Neural progenitor cell (in vitro differentiated cells): ENCODE measurements at regions not wholly inside any gene's neighbourhood (a gene's known extent, or its start where the extent isn't known, plus 50 kb on each side); places are given as distances from the start of the nearest gene placed in this dataset.

Experiments used
- DNase-seq: peaks from one replicate; pipeline ENCODE4 v3.0.0-alpha.2; 2016; ENCODE audit warnings: low spot score
- H2AFZ ChIP-seq: fragments of 200-600 bp; sonication (generic); replicated peaks from 2 replicates; pipeline ENCODE4 v1.6.1; 2016; ENCODE audit warnings: antibody characterized with exemption
- H3F3A ChIP-seq: fragments of 200-600 bp; sonication (generic); 2 replicates; pipeline ENCODE4 v1.6.1; 2016; ENCODE audit warnings: antibody characterized with exemption, low read depth
- H3K27ac ChIP-seq: fragments of 200-600 bp; sonication (generic); 2 replicates; pipeline ENCODE4 v1.5.1; 2016; ENCODE audit warnings: mild to moderate bottlenecking
- H3K27me3 ChIP-seq: fragments of 200-600 bp; sonication (generic); 2 replicates; pipeline ENCODE4 v1.6.1; 2016; ENCODE audit warnings: mild to moderate bottlenecking, moderate library complexity
- H3K36me3 ChIP-seq: fragments of 200-600 bp; sonication (generic); 2 replicates; pipeline ENCODE4 v1.5.1; 2016
- H3K4me1 ChIP-seq: fragments of 200-600 bp; sonication (generic); 2 replicates; pipeline ENCODE4 v1.6.1; 2016; ENCODE audit warnings: mixed run types
- H3K4me2 ChIP-seq: fragments of 200-600 bp; sonication (generic); 2 replicates; pipeline ENCODE4 v1.6.1; 2016
- H3K4me3 ChIP-seq: fragments of 200-600 bp; sonication (generic); 2 replicates; pipeline ENCODE4 v1.5.1; 2016
- H3K79me2 ChIP-seq: fragments of 200-600 bp; sonication (generic); 2 replicates; pipeline ENCODE4 v1.6.1; 2016; ENCODE audit warnings: low read depth
- H3K9ac ChIP-seq: fragments of 200-600 bp; sonication (generic); 2 replicates; pipeline ENCODE4 v1.6.1; 2016
- H3K9me3 ChIP-seq: fragments of 200-600 bp; sonication (generic); 2 replicates; pipeline ENCODE4 v1.5.1; 2016; ENCODE audit warnings: low read depth
- H4K20me1 ChIP-seq: fragments of 200-600 bp; sonication (generic); 2 replicates; pipeline ENCODE4 v1.6.1; 2016; ENCODE audit warnings: low read depth
- H3K27ac Mint-ChIP-seq: 3 replicates; pipeline ENCODE4 v1.8.0; 2021; ENCODE audit warnings: mixed read lengths
- H3K27me3 Mint-ChIP-seq: 2 replicates; pipeline ENCODE4 v1.8.0; 2022; ENCODE audit warnings: low read depth, mild to moderate bottlenecking, inconsistent platforms, moderate library complexity, mixed read lengths; ENCODE audit not compliant: insufficient read depth
- H3K36me3 Mint-ChIP-seq: 3 replicates; pipeline ENCODE4 v1.8.0; 2021; ENCODE audit warnings: mixed read lengths
- H3K4me1 Mint-ChIP-seq: 3 replicates; pipeline ENCODE4 v1.8.0; 2021; ENCODE audit warnings: mixed read lengths
- H3K4me3 Mint-ChIP-seq: 3 replicates; pipeline ENCODE4 v1.8.0; 2021; ENCODE audit warnings: mild to moderate bottlenecking, moderate library complexity, mixed read lengths
- H3K9me3 Mint-ChIP-seq: 3 replicates; pipeline ENCODE4 v1.8.0; 2020; ENCODE audit warnings: mixed read lengths
- EZH2 ChIP-seq: fragments of 200-600 bp; sonication (generic); IDR thresholded peaks from 2 replicates; pipeline ENCODE4 v1.6.1; 2017; ENCODE audit warnings: antibody characterized with exemption, mild to moderate bottlenecking, moderate library complexity
- EZH2phosphoT487 ChIP-seq: fragments of 200-600 bp; sonication (generic); IDR thresholded peaks from 2 replicates; pipeline ENCODE4 v1.6.1; 2017; ENCODE audit warnings: antibody characterized with exemption
- TF ChIP-seq, protein P1 (sequence below): fragments of 200-600 bp; sonication (generic); IDR thresholded peaks from 2 replicates; pipeline ENCODE4 v1.5.1; 2017; ENCODE audit warnings: antibody characterized with exemption, mild to moderate bottlenecking

DNA sequence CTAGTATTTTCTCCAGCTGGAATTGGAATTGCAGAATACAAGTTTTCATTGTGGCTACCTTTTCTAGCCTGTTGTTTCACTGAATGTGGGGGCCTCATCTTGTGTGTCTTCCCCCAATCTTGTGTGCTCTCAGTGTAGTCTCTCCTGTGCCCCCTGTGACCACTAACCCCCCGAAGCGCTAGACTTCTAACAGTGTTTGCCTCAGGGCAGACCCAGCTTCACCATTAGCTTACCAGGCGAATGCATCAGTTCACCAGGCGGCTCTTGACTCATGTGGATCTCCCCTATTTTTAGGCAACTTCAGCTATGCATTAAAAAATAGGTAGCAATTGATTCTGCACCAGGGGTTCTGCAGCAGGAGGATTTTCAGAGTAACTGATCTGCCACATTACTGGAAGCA is 376.2 kb upstream of the MEIS1 start:
- Histone ChIP-seq H3K9me3 (no peaks in the 10 kb centered on the region), H3K4me3 (no peak overlapping the region), H3K36me3 (no peaks in the 10 kb centered on the region), H3F3A (no peaks in the 10 kb centered on the region), H3K27ac (no peak overlapping the region), H3K4me1 (peaks cover 5% of the 10 kb centered on the region), H3K79me2 (no peaks in the 10 kb centered on the region), H4K20me1 (no peaks in the 10 kb centered on the region), H3K27me3 (no peaks in the 10 kb centered on the region), H2AFZ (peak overlapping the region; percentile 23), H3K9ac (no peak overlapping the region), H3K4me2 (no peak overlapping the region)
- no peak overlapping the region for H3K4me3 Mint-ChIP-seq
- H3K9me3 Mint-ChIP-seq: no peaks in the 10 kb centered on the region
- peaks cover 8% of the 10 kb centered on the region for H3K4me1 Mint-ChIP-seq
- peaks cover 5% of the 10 kb centered on the region for H3K27me3 Mint-ChIP-seq
- H3K27ac Mint-ChIP-seq: no peak overlapping the region
- TF ChIP-seq EZH2 (no peak), EZH2phosphoT487 (no peak)
- TF ChIP-seq, protein P1, sequence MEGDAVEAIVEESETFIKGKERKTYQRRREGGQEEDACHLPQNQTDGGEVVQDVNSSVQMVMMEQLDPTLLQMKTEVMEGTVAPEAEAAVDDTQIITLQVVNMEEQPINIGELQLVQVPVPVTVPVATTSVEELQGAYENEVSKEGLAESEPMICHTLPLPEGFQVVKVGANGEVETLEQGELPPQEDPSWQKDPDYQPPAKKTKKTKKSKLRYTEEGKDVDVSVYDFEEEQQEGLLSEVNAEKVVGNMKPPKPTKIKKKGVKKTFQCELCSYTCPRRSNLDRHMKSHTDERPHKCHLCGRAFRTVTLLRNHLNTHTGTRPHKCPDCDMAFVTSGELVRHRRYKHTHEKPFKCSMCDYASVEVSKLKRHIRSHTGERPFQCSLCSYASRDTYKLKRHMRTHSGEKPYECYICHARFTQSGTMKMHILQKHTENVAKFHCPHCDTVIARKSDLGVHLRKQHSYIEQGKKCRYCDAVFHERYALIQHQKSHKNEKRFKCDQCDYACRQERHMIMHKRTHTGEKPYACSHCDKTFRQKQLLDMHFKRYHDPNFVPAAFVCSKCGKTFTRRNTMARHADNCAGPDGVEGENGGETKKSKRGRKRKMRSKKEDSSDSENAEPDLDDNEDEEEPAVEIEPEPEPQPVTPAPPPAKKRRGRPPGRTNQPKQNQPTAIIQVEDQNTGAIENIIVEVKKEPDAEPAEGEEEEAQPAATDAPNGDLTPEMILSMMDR: no peak
- no peaks in the 10 kb centered on the region for H3K36me3 Mint-ChIP-seq
- DNase-seq: no peak

DNA sequence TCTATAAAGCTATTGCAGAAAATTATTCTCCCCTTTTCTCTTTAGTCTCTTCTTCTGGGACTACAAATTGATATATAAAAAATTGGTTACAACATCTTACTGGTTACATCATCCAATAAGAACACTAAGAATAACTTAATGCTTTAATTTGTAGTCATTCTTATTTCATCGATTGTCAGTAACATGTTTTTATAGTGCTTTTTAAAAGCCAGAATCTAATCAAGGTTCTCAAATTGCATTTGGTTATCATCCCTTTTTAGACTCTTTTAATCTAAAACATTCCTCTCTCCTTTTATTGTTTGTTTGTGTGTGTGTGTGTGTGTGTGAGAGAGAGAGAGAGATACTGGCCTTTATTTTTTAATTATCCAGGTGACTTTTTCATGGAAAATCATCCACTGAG is 377.1 kb upstream of the MEIS1 start:
- Histone ChIP-seq H3K4me3 (no peak overlapping the region), H3K4me1 (peaks cover 5% of the 10 kb centered on the region), H4K20me1 (no peaks in the 10 kb centered on the region), H3K36me3 (no peaks in the 10 kb centered on the region), H3K9ac (no peak overlapping the region), H3K79me2 (no peaks in the 10 kb centered on the region), H3K4me2 (no peak overlapping the region), H2AFZ (no peak overlapping the region), H3F3A (no peaks in the 10 kb centered on the region), H3K9me3 (no peaks in the 10 kb centered on the region), H3K27ac (no peak overlapping the region), H3K27me3 (no peaks in the 10 kb centered on the region)
- peak overlapping the region; percentile 78 for H3K27ac Mint-ChIP-seq
- H3K9me3 Mint-ChIP-seq: no peaks in the 10 kb centered on the region
- peaks cover 3% of the 10 kb centered on the region for H3K27me3 Mint-ChIP-seq
- H3K36me3 Mint-ChIP-seq: no peaks in the 10 kb centered on the region
- TF ChIP-seq EZH2phosphoT487 (no peak), EZH2 (no peak)
- TF ChIP-seq, protein P1: no peak
- peaks cover 8% of the 10 kb centered on the region for H3K4me1 Mint-ChIP-seq
- no peak for DNase-seq
- H3K4me3 Mint-ChIP-seq: no peak overlapping the region

DNA sequence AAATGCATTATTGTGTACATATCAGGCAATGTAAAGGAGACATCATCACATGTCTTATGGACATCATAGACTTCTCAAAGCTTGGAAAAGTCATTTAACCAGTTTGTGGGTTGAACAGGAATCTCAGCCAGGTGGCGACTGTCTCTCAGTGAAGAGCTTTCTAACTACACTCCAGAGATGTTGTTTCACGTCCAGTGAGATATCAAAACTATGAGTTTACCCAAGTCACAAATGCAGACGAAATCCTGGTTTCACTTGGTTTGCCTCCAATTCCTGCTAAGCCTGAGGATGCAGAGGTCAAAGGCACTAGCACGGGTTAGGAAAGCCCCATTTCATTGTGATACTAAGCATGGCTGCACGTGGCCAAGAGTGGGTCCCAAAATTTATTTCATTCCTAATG is 384.5 kb upstream of the MEIS1 start:
- Mint-ChIP-seq H3K27ac (no peak overlapping the region), H3K4me3 (no peak overlapping the region), H3K4me1 (peaks cover 8% of the 10 kb centered on the region), H3K9me3 (no peaks in the 10 kb centered on the region), H3K36me3 (no peaks in the 10 kb centered on the region), H3K27me3 (peaks cover 2% of the 10 kb centered on the region)
- H3K36me3 ChIP-seq: no peaks in the 10 kb centered on the region
- no peak for DNase-seq
- H3K9ac ChIP-seq: no peak overlapping the region
- TF ChIP-seq, protein P1: no peak
- no peak for TF ChIP-seq EZH2phosphoT487
- TF ChIP-seq EZH2: no peak
- H2AFZ ChIP-seq: no peak overlapping the region
- no peak overlapping the region for H3K4me2 ChIP-seq
- H3K27me3 ChIP-seq: no peaks in the 10 kb centered on the region
- no peaks in the 10 kb centered on the region for H3K79me2 ChIP-seq
- peaks cover 5% of the 10 kb centered on the region for H3K4me1 ChIP-seq
- no peaks in the 10 kb centered on the region for H4K20me1 ChIP-seq
- no peak overlapping the region for H3K4me3 ChIP-seq
- no peaks in the 10 kb centered on the region for H3K9me3 ChIP-seq
- no peaks in the 10 kb centered on the region for H3F3A ChIP-seq
- H3K27ac ChIP-seq: no peak overlapping the region

- no peak for DNase-seq
- no peak overlapping the region for H3K27ac ChIP-seq
- H3K4me2 ChIP-seq: no peak overlapping the region
- H3K27me3 ChIP-seq: no peaks in the 10 kb centered on the region
- H3K9me3 ChIP-seq: no peaks in the 10 kb centered on the region
- no peak overlapping the region for H3K4me3 ChIP-seq
- H3K36me3 Mint-ChIP-seq: no peaks in the 10 kb centered on the region
- no peaks in the 10 kb centered on the region for H3K9me3 Mint-ChIP-seq
- H3K4me1 ChIP-seq: no peaks in the 10 kb centered on the region
- H3K79me2 ChIP-seq: no peaks in the 10 kb centered on the region
- H3K9ac ChIP-seq: no peak overlapping the region
- H3K27me3 Mint-ChIP-seq: peaks cover 2% of the 10 kb centered on the region
- H3K4me3 Mint-ChIP-seq: no peak overlapping the region
- H4K20me1 ChIP-seq: no peaks in the 10 kb centered on the region
- H3K36me3 ChIP-seq: no peaks in the 10 kb centered on the region
- TF ChIP-seq EZH2phosphoT487: no peak
- TF ChIP-seq, protein P1: no peak
- no peak for TF ChIP-seq EZH2
- H3K4me1 Mint-ChIP-seq: no peaks in the 10 kb centered on the region
- H2AFZ ChIP-seq: peak overlapping the region; percentile 12
- H3K27ac Mint-ChIP-seq: no peak overlapping the region
- H3F3A ChIP-seq: no peaks in the 10 kb centered on the region
Observed at GRCh38 chr2:66048667-66049066, 386.3 kb upstream of the MEIS1 start.
